ENCODE measurements at regions not wholly inside any gene's neighbourhood (a gene's known extent, or its start where the extent isn't known, plus 50 kb on each side); places are given as distances from the start of the nearest gene placed in this dataset.
"Not testable (repeated sequence)": the region's sequence is repeated elsewhere in the genome, so short reads cannot be mapped to it uniquely, and the experiment has no call there.

- not testable (repeated sequence) for DNase-seq; H3K9me3 Mint-ChIP-seq; ATAC-seq; H3K36me3 Mint-ChIP-seq (ENCODE audit: insufficient read depth); H3K4me3 Mint-ChIP-seq
- H3K4me1 Mint-ChIP-seq (ENCODE audit: low read depth), result peaks cover 16% of the 10 kb centered on the region
- peaks cover 26% of the 10 kb centered on the region for H3K27me3 Mint-ChIP-seq (ENCODE audit: low read depth)
Observed at GRCh38 chr4:101411281-101411910, 64.1 kb upstream of the PPP3CA start.

- ATAC-seq (peak; percentile 93 to 96), DNase-seq (no peak)
- Mint-ChIP-seq H3K9me3 (peaks cover 7% of the 10 kb centered on the region), H3K36me3 (ENCODE audit: insufficient read depth) (no peaks in the 10 kb centered on the region), H3K4me1 (ENCODE audit: low read depth) (peaks cover 6% of the 10 kb centered on the region), H3K27me3 (ENCODE audit: low read depth) (peaks cover 5% of the 10 kb centered on the region), H3K4me3 (no peak overlapping the region)
Observed at GRCh38 chr4:101400096-101400495, 52.8 kb upstream of the PPP3CA start.

DNA sequence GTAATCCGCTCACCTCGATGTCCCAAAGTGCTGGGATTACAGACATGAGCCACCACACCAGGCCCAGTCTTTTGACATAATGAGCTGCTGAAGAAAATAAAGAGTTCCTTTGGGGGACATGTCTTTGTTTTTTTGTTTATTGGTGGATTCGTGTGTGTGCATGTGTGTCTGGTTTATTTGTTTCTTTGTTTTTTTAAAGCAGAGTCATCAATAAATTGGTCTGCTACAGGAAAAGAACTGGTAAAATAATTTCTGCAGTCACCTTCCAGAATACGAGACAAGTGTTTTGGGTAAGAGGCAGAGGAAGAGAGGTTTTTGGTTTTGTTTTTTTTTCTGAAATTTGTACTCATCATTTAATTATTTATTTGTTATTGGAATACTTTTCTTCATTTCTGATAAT is 51.5 kb upstream of the PPP3CA start:
- Mint-ChIP-seq H3K4me3 (no peak overlapping the region), H3K9me3 (peaks cover under 1% of the 10 kb centered on the region), H3K27me3 (ENCODE audit: low read depth) (peaks cover 5% of the 10 kb centered on the region), H3K4me1 (ENCODE audit: low read depth) (peaks cover 6% of the 10 kb centered on the region), H3K36me3 (ENCODE audit: insufficient read depth) (no peaks in the 10 kb centered on the region)
- ATAC-seq, result no peak
- DNase-seq, result no peak
